ENCODE measurements at regions not wholly inside any gene's neighbourhood (a gene's known extent, or its start where the extent isn't known, plus 50 kb on each side); places are given as distances from the start of the nearest gene placed in this dataset.

- H3K27ac Mint-ChIP-seq, result no peak overlapping the region
- H3K9me3 Mint-ChIP-seq, result peaks cover 11% of the 10 kb centered on the region
- H3K27me3 Mint-ChIP-seq (ENCODE audit: low read depth), result no peaks in the 10 kb centered on the region
Measured at GRCh38 chr14:85224241-85224640, 305.7 kb upstream of the FLRT2 start.

GRCh38 chr14:85233756-85234155 is 296.2 kb upstream of the FLRT2 start:
- ATAC-seq (no peak), DNase-seq (ENCODE audit: low spot score) (no peak)
- TF ChIP-seq ZNF317 (CRISPR knock-in tag; IDR thresholded peaks at IDR 0.05; ENCODE audit: borderline replicate concordance, low read depth) (no peak), SMAD4 (CRISPR knock-in tag; IDR thresholded peaks at IDR 0.05) (no peak), ZNF671 (CRISPR knock-in tag; IDR thresholded peaks at IDR 0.05) (no peak), JUN (CRISPR knock-in tag; IDR thresholded peaks at IDR 0.05) (no peak), GRHL2 (CRISPR knock-in tag; IDR thresholded peaks at IDR 0.05; ENCODE audit: insufficient replicate concordance, severe bottlenecking) (no peak), ZNF263 (CRISPR knock-in tag; IDR thresholded peaks at IDR 0.05; ENCODE audit: low read depth) (no peak), SOX15 (CRISPR knock-in tag; IDR thresholded peaks at IDR 0.05) (no peak), HMGA2 (CRISPR knock-in tag; IDR thresholded peaks at IDR 0.05) (no peak), CDX4 (CRISPR knock-in tag; IDR thresholded peaks at IDR 0.05; ENCODE audit: borderline replicate concordance) (no peak), ZNF532 (CRISPR knock-in tag; IDR thresholded peaks at IDR 0.05; ENCODE audit: borderline replicate concordance) (no peak), E2F1 (CRISPR knock-in tag; IDR thresholded peaks at IDR 0.05) (no peak), NR1H2 (CRISPR knock-in tag; IDR thresholded peaks at IDR 0.05) (no peak)
- ChIA-PET CTCF (no interaction called here), POLR2A (no interaction called here)
- 0 out of 2 replicates have a peak overlapping the region, but pooled peaks have one; percentile 0 for H3K27ac Mint-ChIP-seq
- peaks cover 5% of the 10 kb centered on the region for H3K36me3 Mint-ChIP-seq
- H3K4me3 Mint-ChIP-seq, result no peak overlapping the region
- H3K27me3 Mint-ChIP-seq (ENCODE audit: low read depth), result no peaks in the 10 kb centered on the region
- peaks cover 7% of the 10 kb centered on the region for H3K9me3 Mint-ChIP-seq
- H3K4me1 Mint-ChIP-seq, result peaks cover 13% of the 10 kb centered on the region

More at GRCh38 chr14:85224241-85224640, 305.7 kb upstream of the FLRT2 start:
- CTCF ChIA-PET, result no interaction called here
- no peak for ATAC-seq
- H3K36me3 Mint-ChIP-seq, result peaks cover 5% of the 10 kb centered on the region
- no peak overlapping the region for H3K4me3 Mint-ChIP-seq
- TF ChIP-seq ZNF423 (CRISPR knock-in tag; IDR thresholded peaks at IDR 0.05) (no peak), HMGA2 (CRISPR knock-in tag; IDR thresholded peaks at IDR 0.05) (no peak), NFE2L1 (CRISPR knock-in tag; IDR thresholded peaks at IDR 0.05) (no peak), FOXJ3 (CRISPR knock-in tag; IDR thresholded peaks at IDR 0.05; ENCODE audit: borderline replicate concordance) (no peak), NR2C2 (CRISPR knock-in tag; IDR thresholded peaks at IDR 0.05) (no peak), GTF2I (CRISPR knock-in tag; conservative IDR thresholded peaks at IDR 0.05) (no peak), ETV6 (CRISPR knock-in tag; IDR thresholded peaks at IDR 0.05) (no peak), USF1 (CRISPR knock-in tag; IDR thresholded peaks at IDR 0.05) (no peak)
- no peak for DNase-seq (ENCODE audit: low spot score)
- peaks cover 38% of the 10 kb centered on the region for H3K4me1 Mint-ChIP-seq
- POLR2A ChIA-PET, result no interaction called here

All from WTC11 (cell line).